ENCODE measurements at regions not wholly inside any gene's neighbourhood (a gene's known extent, or its start where the extent isn't known, plus 50 kb on each side); places are given as distances from the start of the nearest gene placed in this dataset.
A peak's percentile ranks its signal among the peaks of the same experiment; 100 is the strongest.

- ATAC-seq (ENCODE audit: poor library complexity), result no peak
These were observed 210.0 kb upstream of the PPP2R3A start for GRCh38 chr3:135755330-135756105.

DNA sequence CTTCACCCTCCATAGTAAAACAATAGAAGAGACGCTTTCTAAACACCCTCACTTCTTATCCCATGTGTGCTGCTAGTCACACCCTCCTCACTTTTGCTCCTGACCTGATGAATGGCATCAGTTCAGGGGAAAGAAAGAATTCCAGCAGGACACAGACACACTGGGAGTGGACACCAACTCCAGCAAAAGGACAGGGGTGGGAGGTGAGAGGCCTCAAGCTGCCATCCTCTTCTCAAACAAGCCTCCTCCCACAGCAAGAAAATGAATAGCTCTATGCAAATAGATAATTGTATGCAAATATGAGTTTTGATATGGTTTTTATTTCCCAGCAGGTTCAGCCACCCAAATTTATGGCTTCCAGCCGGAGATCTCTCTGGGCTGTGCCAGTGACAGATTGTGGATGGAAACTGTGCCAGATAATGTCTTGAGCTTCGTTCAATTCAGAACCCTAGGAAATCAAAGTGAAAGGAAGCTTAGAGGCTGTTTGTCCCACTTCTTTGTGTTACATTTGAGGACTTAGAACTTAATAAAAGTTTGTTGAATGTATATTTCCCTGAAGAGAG is 209.3 kb upstream of the PPP2R3A start:
- ATAC-seq (ENCODE audit: poor library complexity), result no peak
- intact Hi-C loops (cut with DNase I), result no loop called here
- no peak for DNase-seq

More at GRCh38 chr3:135755330-135756105, 210.0 kb upstream of the PPP2R3A start:
- DNase-seq, result no peak
- intact Hi-C loops (cut with DNase I), result no loop called here

- no peak for DNase-seq
- no peak for ATAC-seq (ENCODE audit: poor library complexity)
- intact Hi-C loops (cut with DNase I), result no loop called here
These were observed 208.1 kb upstream of the PPP2R3A start for GRCh38 chr3:135757421-135757820.

DNA sequence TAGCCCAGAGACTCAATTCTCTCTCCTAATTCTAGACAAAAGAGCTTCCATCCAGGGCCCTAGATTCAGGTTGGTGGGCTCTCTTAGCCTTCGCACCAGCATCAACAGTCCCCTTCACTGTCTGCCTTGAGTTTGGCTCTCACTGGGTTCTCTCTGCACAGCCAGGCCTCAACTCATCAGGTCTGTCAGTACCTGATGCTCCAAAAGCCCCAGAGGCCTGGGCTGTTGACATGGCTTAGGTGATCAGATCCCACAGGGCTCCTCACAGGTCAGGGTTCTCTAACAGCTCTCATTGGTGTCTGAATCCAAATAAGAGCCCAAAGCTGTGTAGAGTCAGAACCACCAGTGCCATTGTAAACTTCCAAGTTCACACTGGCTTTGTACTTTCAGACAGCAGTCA is 206.6 kb upstream of the PPP2R3A start:
- intact Hi-C loops (cut with DNase I), result no loop called here
- DNase-seq (no peak), ATAC-seq (ENCODE audit: poor library complexity) (no peak)

- no peak for DNase-seq
- intact Hi-C loops (cut with DNase I), result no loop called here
- ATAC-seq (ENCODE audit: poor library complexity), result no peak
These were observed 205.9 kb upstream of the PPP2R3A start for GRCh38 chr3:135759651-135760050.

DNA sequence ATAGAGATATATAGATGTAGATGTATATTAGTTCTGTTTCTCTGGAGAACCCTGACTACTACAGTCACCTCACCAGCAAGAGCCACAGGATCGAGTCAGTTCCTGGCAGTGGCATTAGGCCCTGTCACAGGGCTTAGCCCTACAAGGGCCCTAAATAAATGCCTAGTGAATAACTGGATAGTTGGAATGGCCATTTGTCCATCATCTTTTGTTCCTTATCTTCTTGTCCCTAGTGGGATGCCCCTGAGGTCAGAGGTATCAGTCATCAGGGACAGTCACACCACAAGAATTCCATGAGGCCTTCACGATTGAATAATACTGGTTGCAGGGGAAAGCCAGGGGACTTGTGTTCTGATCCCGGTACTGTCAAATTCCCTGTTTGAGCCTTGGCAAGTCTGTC is 204.9 kb upstream of the PPP2R3A start:
- ATAC-seq (ENCODE audit: poor library complexity), result no peak
- intact Hi-C loops (cut with DNase I), result no loop called here

GRCh38 chr3:135762188-135762856 is 203.2 kb upstream of the PPP2R3A start:
- ATAC-seq (ENCODE audit: poor library complexity), result no peak
- intact Hi-C loops (cut with DNase I), result no loop called here

More for the DNA sequence above, 204.9 kb upstream of the PPP2R3A start:
- no peak for DNase-seq

DNA sequence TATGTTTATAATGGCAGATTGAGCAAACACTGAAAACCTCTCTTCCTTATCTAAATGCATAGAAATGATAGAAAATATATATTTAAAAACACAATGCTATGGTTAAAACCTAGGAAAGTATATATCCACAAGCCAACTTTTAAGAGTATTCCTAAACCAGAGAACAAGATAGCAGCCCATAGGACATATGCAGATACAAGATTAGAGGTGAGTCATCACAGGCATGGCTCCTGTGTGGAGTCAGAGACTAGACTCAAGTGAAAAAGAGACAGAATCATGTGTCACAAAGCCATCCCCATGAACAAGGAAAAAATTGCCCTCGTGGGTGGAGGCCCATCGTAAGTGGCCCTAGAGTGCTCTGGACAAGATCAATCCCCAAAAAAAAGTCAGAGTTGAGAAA is 199.4 kb upstream of the PPP2R3A start:
- ATAC-seq (ENCODE audit: poor library complexity) (no peak), DNase-seq (no peak)
- intact Hi-C loops (cut with DNase I), result no loop called here

More at GRCh38 chr3:135762188-135762856, 203.2 kb upstream of the PPP2R3A start:
- no peak for DNase-seq

GRCh38 chr3:135771760-135772159 is 193.8 kb upstream of the PPP2R3A start:
- intact Hi-C loops (cut with DNase I), result no loop called here
- no peak for ATAC-seq (ENCODE audit: poor library complexity)
- no peak for DNase-seq

DNA sequence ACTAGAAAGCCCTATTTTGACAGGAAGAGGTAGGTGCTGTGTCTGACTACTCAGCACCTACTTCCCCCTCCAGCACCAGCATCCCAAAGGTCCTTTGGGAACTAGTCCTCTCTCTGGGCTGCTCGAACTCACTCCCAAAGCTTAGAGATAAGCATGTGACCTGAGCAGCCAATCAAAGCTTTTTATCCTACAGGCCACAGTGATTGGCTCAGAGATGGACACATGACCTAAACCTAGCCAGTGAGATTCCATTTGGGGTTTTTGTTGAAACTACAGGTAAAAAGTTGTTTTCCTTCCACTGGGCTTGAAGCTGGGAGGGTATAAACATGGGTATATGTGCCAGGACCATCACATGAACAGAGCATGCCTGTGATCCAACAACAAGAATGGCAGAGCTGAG is 186.5 kb upstream of the PPP2R3A start:
- ATAC-seq (ENCODE audit: poor library complexity), result no peak
- no peak for DNase-seq
- intact Hi-C loops (cut with DNase I), result no loop called here

- intact Hi-C loops (cut with DNase I), result no loop called here
- ATAC-seq (ENCODE audit: poor library complexity) (peak; percentile 29), DNase-seq (no peak)
These were observed 185.8 kb upstream of the PPP2R3A start for GRCh38 chr3:135779590-135780235.

GRCh38 chr3:135781026-135781815 is 184.3 kb upstream of the PPP2R3A start:
- DNase-seq (no peak), ATAC-seq (ENCODE audit: poor library complexity) (no peak)
- intact Hi-C loops (cut with DNase I), result no loop called here

- no peak for DNase-seq
- intact Hi-C loops (cut with DNase I), result no loop called here
- no peak for ATAC-seq (ENCODE audit: poor library complexity)
These were observed 181.0 kb upstream of the PPP2R3A start for GRCh38 chr3:135784557-135784956.

GRCh38 chr3:135788146-135788545 is 177.4 kb upstream of the PPP2R3A start:
- DNase-seq, result no peak
- ATAC-seq (ENCODE audit: poor library complexity), result no peak
- intact Hi-C loops (cut with DNase I), result no loop called here

DNA sequence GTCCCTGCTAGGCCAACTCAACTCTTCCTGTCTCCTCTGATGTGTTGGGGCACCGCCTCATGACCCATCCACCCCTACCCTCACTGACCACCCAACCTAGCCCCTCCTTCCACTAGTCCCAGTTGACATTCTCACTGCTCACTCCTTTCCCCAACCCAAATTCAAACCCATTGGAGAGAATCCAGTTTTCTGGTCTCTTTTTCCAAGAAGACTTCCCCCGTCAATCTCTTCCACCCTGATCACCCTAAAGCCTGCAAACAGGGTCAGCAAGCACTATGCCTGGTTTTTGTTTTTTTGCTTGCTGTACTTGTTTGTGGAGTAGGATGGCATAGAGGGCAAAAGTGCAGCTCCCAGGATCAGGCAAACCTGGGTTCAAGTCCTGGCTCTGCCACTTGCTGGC is 176.6 kb upstream of the PPP2R3A start:
- intact Hi-C loops (cut with DNase I), result no loop called here
- no peak for DNase-seq
- ATAC-seq (ENCODE audit: poor library complexity), result no peak

DNA sequence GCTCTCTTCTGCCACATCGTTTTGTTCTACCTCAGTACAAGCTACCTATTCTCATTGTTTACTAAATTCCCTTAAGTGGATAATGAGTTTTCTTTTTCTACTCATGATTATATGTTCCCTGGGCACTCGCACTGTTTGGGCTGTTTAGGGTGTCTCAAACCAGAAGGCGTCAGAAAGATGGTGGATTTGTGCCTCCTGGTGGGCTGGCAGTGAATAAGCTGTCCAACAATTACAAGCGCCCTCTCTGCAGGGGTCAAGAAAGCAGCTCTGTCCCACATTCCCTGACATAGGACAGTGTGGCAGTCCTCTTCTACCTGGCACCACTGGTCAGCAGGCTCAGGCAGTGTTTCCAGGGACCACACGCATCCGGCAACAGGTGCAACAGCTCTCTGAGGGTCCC is 173.4 kb upstream of the PPP2R3A start:
- no peak for DNase-seq
- no peak for ATAC-seq (ENCODE audit: poor library complexity)

GRCh38 chr3:135792858-135793475 is 172.6 kb upstream of the PPP2R3A start:
- DNase-seq, result no peak
- no peak for ATAC-seq (ENCODE audit: poor library complexity)
- intact Hi-C loops (cut with DNase I), result no loop called here

More for the DNA sequence above, 173.4 kb upstream of the PPP2R3A start:
- intact Hi-C loops (cut with DNase I), result no loop called here

- ATAC-seq (ENCODE audit: poor library complexity) (no peak), DNase-seq (no peak)
- intact Hi-C loops (cut with DNase I), result no loop called here
These were observed 165.4 kb upstream of the PPP2R3A start for GRCh38 chr3:135800071-135800549.
